ENCODE measurements at regions not wholly inside any gene's neighbourhood (a gene's known extent, or its start where the extent isn't known, plus 50 kb on each side); places are given as distances from the start of the nearest gene placed in this dataset.
"Not testable (repeated sequence)": the region's sequence is repeated elsewhere in the genome, so short reads cannot be mapped to it uniquely, and the experiment has no call there.

- no peak for DNase-seq (ENCODE audit: low spot score)
These were observed 224.7 kb upstream of the EGLN3 start for GRCh38 chr14:34175574-34175973.

GRCh38 chr14:34174973-34175372, 224.1 kb upstream of the EGLN3 start:
- DNase-seq (ENCODE audit: low spot score), result no peak

GRCh38 chr14:34173916-34174315, 223.0 kb upstream of the EGLN3 start:
- DNase-seq (ENCODE audit: low spot score), result no peak

GRCh38 chr14:34172550-34173368, 221.9 kb upstream of the EGLN3 start:
- DNase-seq (ENCODE audit: low spot score), result no peak

GRCh38 chr14:34172173-34172451, 221.2 kb upstream of the EGLN3 start:
- no peak for DNase-seq (ENCODE audit: low spot score)

- DNase-seq (ENCODE audit: low spot score), result no peak
These were observed 220.7 kb upstream of the EGLN3 start for GRCh38 chr14:34171431-34172172.

GRCh38 chr14:34170882-34171281, 220.0 kb upstream of the EGLN3 start:
- DNase-seq (ENCODE audit: low spot score), result no peak

- DNase-seq (ENCODE audit: low spot score), result no peak
These were observed 218.7 kb upstream of the EGLN3 start for GRCh38 chr14:34169561-34169960.

GRCh38 chr14:34168656-34169055, 217.8 kb upstream of the EGLN3 start:
- DNase-seq (ENCODE audit: low spot score), result no peak

GRCh38 chr14:34165847-34166350, 215.0 kb upstream of the EGLN3 start:
- DNase-seq (ENCODE audit: low spot score), result no peak

GRCh38 chr14:34164162-34164864, 213.4 kb upstream of the EGLN3 start:
- DNase-seq (ENCODE audit: low spot score), result no peak

- DNase-seq (ENCODE audit: low spot score), result no peak
These were observed 210.6 kb upstream of the EGLN3 start for GRCh38 chr14:34161351-34162082.

- DNase-seq (ENCODE audit: low spot score), result no peak
These were observed 209.7 kb upstream of the EGLN3 start for GRCh38 chr14:34160619-34161018.

GRCh38 chr14:34157651-34158050, 206.8 kb upstream of the EGLN3 start:
- no peak for DNase-seq (ENCODE audit: low spot score)

- no peak for DNase-seq (ENCODE audit: low spot score)
These were observed 196.6 kb upstream of the EGLN3 start for GRCh38 chr14:34147461-34147860.

GRCh38 chr14:34140127-34140526, 189.3 kb upstream of the EGLN3 start:
- not testable (repeated sequence) for DNase-seq (ENCODE audit: low spot score)

GRCh38 chr14:34139160-34140121, 188.6 kb upstream of the EGLN3 start:
- DNase-seq (ENCODE audit: low spot score), result peak; percentile 87

GRCh38 chr14:34138175-34138574, 187.3 kb upstream of the EGLN3 start:
- DNase-seq (ENCODE audit: low spot score), result no peak

- DNase-seq (ENCODE audit: low spot score), result no peak
These were observed 186.3 kb upstream of the EGLN3 start for GRCh38 chr14:34137001-34137745.

GRCh38 chr14:34135492-34135891, 184.6 kb upstream of the EGLN3 start:
- DNase-seq (ENCODE audit: low spot score), result peak; percentile 22

All from mucosa of gallbladder (tissue), 1 donor.